ENCODE measurements at regions not wholly inside any gene's neighbourhood (a gene's known extent, or its start where the extent isn't known, plus 50 kb on each side); places are given as distances from the start of the nearest gene placed in this dataset.

- Mint-ChIP-seq H3K27ac (no peak overlapping the region), H3K9me3 (no peaks in the 10 kb centered on the region), H3K4me1 (ENCODE audit: low read depth) (no peaks in the 10 kb centered on the region), H3K27me3 (ENCODE audit: insufficient read depth) (no peaks in the 10 kb centered on the region), H3K4me3 (no peak overlapping the region), H3K36me3 (ENCODE audit: low read depth) (no peaks in the 10 kb centered on the region)
- intact Hi-C loops (cut with micrococcal nuclease) = loop anchor here (10.0 kb wide), 1 partner anchor 1089 kb away; no protein-coding TSS in a partner anchor
- DNase-seq (ENCODE audit: low spot score) = no peak
These were observed 800.7 kb upstream of the ALCAM start for GRCh38 chr3:104566054-104566453.

GRCh38 chr3:104575634-104576033 lies 791.1 kb upstream of the ALCAM start:
- H3K4me1 Mint-ChIP-seq (ENCODE audit: low read depth) = no peaks in the 10 kb centered on the region
- H3K27me3 Mint-ChIP-seq (ENCODE audit: insufficient read depth) = no peaks in the 10 kb centered on the region
- intact Hi-C loops (cut with micrococcal nuclease) = no loop called here
- DNase-seq (ENCODE audit: low spot score) = no peak
- H3K36me3 Mint-ChIP-seq (ENCODE audit: low read depth) = no peaks in the 10 kb centered on the region
- no peak overlapping the region for H3K27ac Mint-ChIP-seq
- H3K4me3 Mint-ChIP-seq = no peak overlapping the region
- H3K9me3 Mint-ChIP-seq = peaks cover 28% of the 10 kb centered on the region

GRCh38 chr3:104578558-104578957 lies 788.2 kb upstream of the ALCAM start:
- intact Hi-C loops (cut with micrococcal nuclease) = no loop called here
- H3K27me3 Mint-ChIP-seq (ENCODE audit: insufficient read depth) = no peaks in the 10 kb centered on the region

GRCh38 chr3:104582092-104582491 lies 784.6 kb upstream of the ALCAM start:
- Mint-ChIP-seq H3K27me3 (ENCODE audit: insufficient read depth) (no peaks in the 10 kb centered on the region), H3K4me1 (ENCODE audit: low read depth) (no peaks in the 10 kb centered on the region), H3K9me3 (peaks cover 18% of the 10 kb centered on the region), H3K4me3 (no peak overlapping the region), H3K27ac (no peak overlapping the region), H3K36me3 (ENCODE audit: low read depth) (no peaks in the 10 kb centered on the region)
- DNase-seq (ENCODE audit: low spot score) = no peak
- intact Hi-C loops (cut with micrococcal nuclease) = no loop called here

More at GRCh38 chr3:104578558-104578957, 788.2 kb upstream of the ALCAM start:
- DNase-seq (ENCODE audit: low spot score) = no peak
- Mint-ChIP-seq H3K36me3 (ENCODE audit: low read depth) (no peaks in the 10 kb centered on the region), H3K9me3 (peaks cover 28% of the 10 kb centered on the region), H3K4me1 (ENCODE audit: low read depth) (no peaks in the 10 kb centered on the region), H3K4me3 (no peak overlapping the region), H3K27ac (no peak overlapping the region)

GRCh38 chr3:104584682-104585081 lies 782.0 kb upstream of the ALCAM start:
- intact Hi-C loops (cut with micrococcal nuclease) = no loop called here
- Mint-ChIP-seq H3K4me1 (ENCODE audit: low read depth) (no peaks in the 10 kb centered on the region), H3K27ac (no peak overlapping the region), H3K36me3 (ENCODE audit: low read depth) (no peaks in the 10 kb centered on the region), H3K9me3 (no peaks in the 10 kb centered on the region), H3K27me3 (ENCODE audit: insufficient read depth) (no peaks in the 10 kb centered on the region), H3K4me3 (no peak overlapping the region)
- no peak for DNase-seq (ENCODE audit: low spot score)

GRCh38 chr3:104586344-104586743 lies 780.4 kb upstream of the ALCAM start:
- intact Hi-C loops (cut with micrococcal nuclease) = no loop called here
- Mint-ChIP-seq H3K27ac (no peak overlapping the region), H3K4me1 (ENCODE audit: low read depth) (no peaks in the 10 kb centered on the region), H3K27me3 (ENCODE audit: insufficient read depth) (no peaks in the 10 kb centered on the region), H3K4me3 (no peak overlapping the region), H3K36me3 (ENCODE audit: low read depth) (no peaks in the 10 kb centered on the region), H3K9me3 (no peaks in the 10 kb centered on the region)
- no peak for DNase-seq (ENCODE audit: low spot score)

GRCh38 chr3:104588442-104588841 lies 778.3 kb upstream of the ALCAM start:
- H3K4me1 Mint-ChIP-seq (ENCODE audit: low read depth) = no peaks in the 10 kb centered on the region
- no peaks in the 10 kb centered on the region for H3K36me3 Mint-ChIP-seq (ENCODE audit: low read depth)
- intact Hi-C loops (cut with micrococcal nuclease) = no loop called here
- DNase-seq (ENCODE audit: low spot score) = no peak
- H3K4me3 Mint-ChIP-seq = no peak overlapping the region
- H3K27ac Mint-ChIP-seq = no peak overlapping the region
- no peaks in the 10 kb centered on the region for H3K27me3 Mint-ChIP-seq (ENCODE audit: insufficient read depth)
- H3K9me3 Mint-ChIP-seq = no peaks in the 10 kb centered on the region

- Mint-ChIP-seq H3K27me3 (ENCODE audit: insufficient read depth) (no peaks in the 10 kb centered on the region), H3K4me1 (ENCODE audit: low read depth) (no peaks in the 10 kb centered on the region)
These were observed 774.9 kb upstream of the ALCAM start for GRCh38 chr3:104591776-104592175.

GRCh38 chr3:104594491-104594890 lies 772.2 kb upstream of the ALCAM start:
- no peak for DNase-seq (ENCODE audit: low spot score)
- no peaks in the 10 kb centered on the region for H3K36me3 Mint-ChIP-seq (ENCODE audit: low read depth)
- H3K27me3 Mint-ChIP-seq (ENCODE audit: insufficient read depth) = no peaks in the 10 kb centered on the region
- H3K27ac Mint-ChIP-seq = no peak overlapping the region
- intact Hi-C loops (cut with micrococcal nuclease) = no loop called here
- no peaks in the 10 kb centered on the region for H3K9me3 Mint-ChIP-seq
- H3K4me3 Mint-ChIP-seq = no peak overlapping the region
- H3K4me1 Mint-ChIP-seq (ENCODE audit: low read depth) = no peaks in the 10 kb centered on the region

More at GRCh38 chr3:104591776-104592175, 774.9 kb upstream of the ALCAM start:
- Mint-ChIP-seq H3K27ac (no peak overlapping the region), H3K4me3 (no peak overlapping the region), H3K9me3 (no peaks in the 10 kb centered on the region), H3K36me3 (ENCODE audit: low read depth) (no peaks in the 10 kb centered on the region)
- intact Hi-C loops (cut with micrococcal nuclease) = no loop called here
- no peak for DNase-seq (ENCODE audit: low spot score)

- intact Hi-C loops (cut with micrococcal nuclease) = loop anchor here (1.0 to 2.0 kb wide), 2 partner anchors 773 to 923 kb away; no protein-coding TSS in a partner anchor
- H3K27me3 Mint-ChIP-seq (ENCODE audit: insufficient read depth) = no peaks in the 10 kb centered on the region
- H3K4me3 Mint-ChIP-seq = no peak overlapping the region
- no peak for DNase-seq (ENCODE audit: low spot score)
- no peak overlapping the region for H3K27ac Mint-ChIP-seq
- H3K36me3 Mint-ChIP-seq (ENCODE audit: low read depth) = no peaks in the 10 kb centered on the region
- H3K9me3 Mint-ChIP-seq = no peaks in the 10 kb centered on the region
- H3K4me1 Mint-ChIP-seq (ENCODE audit: low read depth) = no peaks in the 10 kb centered on the region
These were observed 770.7 kb upstream of the ALCAM start for GRCh38 chr3:104596054-104596453.

- no peaks in the 10 kb centered on the region for H3K36me3 Mint-ChIP-seq (ENCODE audit: low read depth)
- intact Hi-C loops (cut with micrococcal nuclease) = loop anchor here (1.0 to 2.0 kb wide), 2 partner anchors 773 to 922 kb away; no protein-coding TSS in a partner anchor
These were observed 770.2 kb upstream of the ALCAM start for GRCh38 chr3:104596551-104596950.

GRCh38 chr3:104598848-104599511 lies 767.7 kb upstream of the ALCAM start:
- Mint-ChIP-seq H3K9me3 (no peaks in the 10 kb centered on the region), H3K27ac (no peak overlapping the region), H3K27me3 (ENCODE audit: insufficient read depth) (no peaks in the 10 kb centered on the region), H3K4me1 (ENCODE audit: low read depth) (no peaks in the 10 kb centered on the region), H3K36me3 (ENCODE audit: low read depth) (no peaks in the 10 kb centered on the region), H3K4me3 (no peak overlapping the region)
- no peak for DNase-seq (ENCODE audit: low spot score)
- intact Hi-C loops (cut with micrococcal nuclease) = no loop called here

More at GRCh38 chr3:104596551-104596950, 770.2 kb upstream of the ALCAM start:
- Mint-ChIP-seq H3K4me3 (no peak overlapping the region), H3K27me3 (ENCODE audit: insufficient read depth) (no peaks in the 10 kb centered on the region), H3K4me1 (ENCODE audit: low read depth) (no peaks in the 10 kb centered on the region), H3K9me3 (no peaks in the 10 kb centered on the region), H3K27ac (no peak overlapping the region)
- no peak for DNase-seq (ENCODE audit: low spot score)

GRCh38 chr3:104604326-104605010 lies 762.2 kb upstream of the ALCAM start:
- Mint-ChIP-seq H3K27ac (no peak overlapping the region), H3K9me3 (no peaks in the 10 kb centered on the region), H3K4me3 (no peak overlapping the region), H3K36me3 (ENCODE audit: low read depth) (no peaks in the 10 kb centered on the region), H3K27me3 (ENCODE audit: insufficient read depth) (peaks cover 2% of the 10 kb centered on the region), H3K4me1 (ENCODE audit: low read depth) (no peaks in the 10 kb centered on the region)
- intact Hi-C loops (cut with micrococcal nuclease) = no loop called here
- DNase-seq (ENCODE audit: low spot score) = no peak
